ENCODE measurements at regions not wholly inside any gene's neighbourhood (a gene's known extent, or its start where the extent isn't known, plus 50 kb on each side); places are given as distances from the start of the nearest gene placed in this dataset.

DNA sequence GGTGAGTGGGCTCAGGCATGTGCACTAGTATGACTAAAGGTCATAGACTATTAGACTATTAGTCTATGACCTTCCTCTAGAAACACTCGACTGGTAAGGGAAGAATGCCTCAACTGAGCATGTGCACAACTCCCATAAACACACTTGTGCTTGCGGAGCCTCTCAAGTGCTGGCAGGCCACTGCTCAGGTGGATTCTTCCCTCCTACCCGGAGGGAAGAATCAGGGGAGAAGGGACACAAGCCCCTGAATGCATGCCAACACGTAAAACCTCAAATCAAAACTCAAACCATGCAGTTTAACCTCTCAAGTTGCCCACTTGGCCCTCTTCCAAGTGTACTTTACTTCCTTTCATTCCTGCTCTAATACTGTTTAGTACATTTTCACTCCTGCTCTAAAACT lies 287.6 kb upstream of the SGCG start:
- TF ChIP-seq CTCF (conservative IDR thresholded peaks at IDR 0.05; ENCODE audit: low read depth, low read length) (no peak), EZH2 (IDR thresholded peaks at IDR 0.05; ENCODE audit: low read length, unreplicated experiment) (no peak), EZH2phosphoT487 (IDR thresholded peaks at IDR 0.05; ENCODE audit: borderline replicate concordance, low read length) (no peak)
